Uterus (tissue), 2 donors: ENCODE measurements at regions not wholly inside any gene's neighbourhood (a gene's known extent, or its start where the extent isn't known, plus 50 kb on each side); places are given as distances from the start of the nearest gene placed in this dataset.

Source experiments
- CTCF ChIP-seq, 4 experiments: fragments of 200-600 bp in 2 of 4; fragments of 450-650 bp in 2 of 4; sonication (generic) in 2 of 4; IDR thresholded peaks; one replicate each; pipeline ENCODE4 v1.5.1; 2016 to 2019; ENCODE audit warnings: antibody characterized with exemption in 4 of 4, mild to moderate bottlenecking in 2 of 4, moderate library complexity in 1 of 4
- POLR2A ChIP-seq, 2 donors: fragments of 450-650 bp; IDR thresholded peaks; one replicate each; pipeline ENCODE4 v1.6.1; 2016; ENCODE audit warnings: antibody characterized with exemption in 2 of 2, mild to moderate bottlenecking in 1 of 2, moderate library complexity in 1 of 2

GRCh38 chr15:69957175-69957574, 140.5 kb downstream of the TLE3 start:
- TF ChIP-seq CTCF (IDR thresholded peaks at IDR 0.05): no peak
- no peak for TF ChIP-seq POLR2A (IDR thresholded peaks at IDR 0.05)
